Endothelial cell (in vitro differentiated cells): ENCODE measurements at regions not wholly inside any gene's neighbourhood (a gene's known extent, or its start where the extent isn't known, plus 50 kb on each side); places are given as distances from the start of the nearest gene placed in this dataset.

Experiments
- DNase-seq: peaks from one replicate; pipeline ENCODE4 v3.0.0; 2021; ENCODE audit warnings: low spot score
- H3K27ac Mint-ChIP-seq: one replicate; pipeline ENCODE4 v1.8.0; 2021; ENCODE audit warnings: mixed read lengths, inconsistent platforms; ENCODE audit not compliant: unreplicated experiment
- H3K27me3 Mint-ChIP-seq: one replicate; pipeline ENCODE4 v1.8.0; 2021; ENCODE audit warnings: mild to moderate bottlenecking, moderate library complexity, mixed read lengths, inconsistent platforms; ENCODE audit not compliant: unreplicated experiment
- H3K36me3 Mint-ChIP-seq: one replicate; pipeline ENCODE4 v1.8.0; 2021; ENCODE audit warnings: mild to moderate bottlenecking, low read depth, mixed read lengths, inconsistent platforms; ENCODE audit not compliant: unreplicated experiment
- H3K4me1 Mint-ChIP-seq: one replicate; pipeline ENCODE4 v1.8.0; 2021; ENCODE audit warnings: mild to moderate bottlenecking, mixed read lengths, inconsistent platforms; ENCODE audit not compliant: unreplicated experiment
- H3K4me3 Mint-ChIP-seq: one replicate; pipeline ENCODE4 v1.8.0; 2021; ENCODE audit warnings: mild to moderate bottlenecking, mixed read lengths, inconsistent platforms; ENCODE audit not compliant: unreplicated experiment
- H3K9me3 Mint-ChIP-seq: one replicate; pipeline ENCODE4 v1.8.0; 2021; ENCODE audit warnings: mixed read lengths, inconsistent platforms; ENCODE audit not compliant: unreplicated experiment
- TF ChIP-seq, protein P1 (sequence below): fragments of 200-600 bp; sonication (generic); IDR thresholded peaks from one replicate; pipeline ENCODE4 v1.5.0; 2021; ENCODE audit warnings: antibody characterized with exemption; ENCODE audit not compliant: unreplicated experiment

DNA sequence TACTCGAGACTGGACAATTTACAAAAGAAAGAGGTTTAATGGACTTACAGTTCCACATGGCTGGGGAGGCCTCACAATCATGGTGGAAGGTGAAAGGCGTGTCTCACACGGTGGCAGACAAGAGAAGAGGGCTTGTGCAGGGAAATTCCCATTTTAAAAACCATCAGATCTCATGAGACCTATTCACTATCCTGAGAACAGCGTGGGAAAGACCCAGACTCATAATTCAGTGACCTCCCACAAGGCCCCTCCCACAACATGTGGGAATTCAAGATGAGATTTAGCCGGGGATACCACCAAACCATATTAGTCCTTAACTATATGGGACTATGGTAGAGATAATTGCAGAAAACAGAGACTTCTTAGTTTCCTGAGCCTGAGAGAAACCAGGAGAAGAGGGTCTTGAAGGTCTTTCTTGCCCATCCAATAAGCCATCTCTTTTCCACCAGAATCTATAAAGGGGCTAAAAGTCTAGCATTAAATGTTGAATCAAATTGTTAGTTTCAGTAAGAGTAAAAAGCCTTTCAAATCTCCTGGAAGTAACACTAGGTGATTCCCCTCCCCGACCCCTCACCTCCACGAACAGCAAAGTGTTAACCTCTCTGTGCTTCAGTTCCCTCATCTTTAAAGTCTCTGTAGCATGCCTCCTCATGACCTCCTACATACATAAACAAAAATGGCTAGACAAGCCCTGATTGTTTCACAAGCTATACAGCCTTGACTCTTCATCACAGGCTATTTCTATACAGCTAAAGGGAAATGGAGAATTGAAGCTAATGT lies 259.1 kb downstream of the TMEM167A start:
- Mint-ChIP-seq H3K27me3 (no peaks in the 10 kb centered on the region), H3K36me3 (no peaks in the 10 kb centered on the region), H3K4me3 (no peak overlapping the region), H3K27ac (no peak overlapping the region), H3K4me1 (peaks cover 14% of the 10 kb centered on the region), H3K9me3 (no peaks in the 10 kb centered on the region)
- DNase-seq: no peak
- TF ChIP-seq, protein P1, sequence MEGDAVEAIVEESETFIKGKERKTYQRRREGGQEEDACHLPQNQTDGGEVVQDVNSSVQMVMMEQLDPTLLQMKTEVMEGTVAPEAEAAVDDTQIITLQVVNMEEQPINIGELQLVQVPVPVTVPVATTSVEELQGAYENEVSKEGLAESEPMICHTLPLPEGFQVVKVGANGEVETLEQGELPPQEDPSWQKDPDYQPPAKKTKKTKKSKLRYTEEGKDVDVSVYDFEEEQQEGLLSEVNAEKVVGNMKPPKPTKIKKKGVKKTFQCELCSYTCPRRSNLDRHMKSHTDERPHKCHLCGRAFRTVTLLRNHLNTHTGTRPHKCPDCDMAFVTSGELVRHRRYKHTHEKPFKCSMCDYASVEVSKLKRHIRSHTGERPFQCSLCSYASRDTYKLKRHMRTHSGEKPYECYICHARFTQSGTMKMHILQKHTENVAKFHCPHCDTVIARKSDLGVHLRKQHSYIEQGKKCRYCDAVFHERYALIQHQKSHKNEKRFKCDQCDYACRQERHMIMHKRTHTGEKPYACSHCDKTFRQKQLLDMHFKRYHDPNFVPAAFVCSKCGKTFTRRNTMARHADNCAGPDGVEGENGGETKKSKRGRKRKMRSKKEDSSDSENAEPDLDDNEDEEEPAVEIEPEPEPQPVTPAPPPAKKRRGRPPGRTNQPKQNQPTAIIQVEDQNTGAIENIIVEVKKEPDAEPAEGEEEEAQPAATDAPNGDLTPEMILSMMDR: no peak

DNA sequence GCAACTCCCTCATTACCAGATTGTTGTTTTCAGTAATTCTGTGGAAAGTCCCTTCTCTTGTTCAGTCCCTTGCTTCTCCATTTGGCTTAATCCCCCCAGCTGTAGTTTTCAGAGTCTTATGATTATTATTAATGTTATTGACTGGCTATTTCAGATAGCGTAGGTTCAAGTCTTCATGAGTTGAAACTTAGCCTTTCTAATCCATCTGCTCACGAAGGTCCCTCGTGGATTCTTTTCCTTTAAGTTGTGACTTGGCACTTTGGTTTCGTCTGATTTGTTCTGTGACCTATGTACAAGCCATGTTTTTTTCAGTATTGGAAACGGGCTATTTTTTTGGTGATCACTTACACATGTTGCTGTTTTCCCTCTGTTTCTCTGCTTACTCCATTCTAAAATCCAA lies 260.3 kb downstream of the TMEM167A start:
- no peaks in the 10 kb centered on the region for H3K9me3 Mint-ChIP-seq
- no peaks in the 10 kb centered on the region for H3K36me3 Mint-ChIP-seq
- DNase-seq: no peak
- H3K4me3 Mint-ChIP-seq: no peak overlapping the region
- H3K4me1 Mint-ChIP-seq: peaks cover 6% of the 10 kb centered on the region
- no peak overlapping the region for H3K27ac Mint-ChIP-seq
- H3K27me3 Mint-ChIP-seq: no peaks in the 10 kb centered on the region
- TF ChIP-seq, protein P1: no peak

DNA sequence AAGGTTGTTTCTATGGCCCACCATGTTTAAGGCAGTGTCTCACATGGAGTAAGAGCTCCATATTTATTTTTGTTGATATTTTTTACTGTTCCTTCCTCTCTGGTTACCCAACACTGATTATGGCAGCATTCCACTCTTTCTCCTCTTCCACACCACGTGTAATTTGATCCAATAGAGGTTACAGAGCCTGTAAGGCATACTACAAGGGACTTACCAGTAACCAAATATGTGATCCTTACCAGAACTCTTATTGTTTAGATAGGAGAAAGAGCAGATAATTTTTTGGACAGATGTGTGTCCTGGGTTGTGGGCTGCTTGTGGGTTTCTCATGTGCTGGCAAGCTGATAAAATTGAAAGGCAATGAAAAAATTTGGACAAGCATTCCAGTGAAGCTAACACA lies 261.3 kb downstream of the TMEM167A start:
- no peak for DNase-seq
- Mint-ChIP-seq H3K4me1 (no peaks in the 10 kb centered on the region), H3K9me3 (no peaks in the 10 kb centered on the region), H3K27ac (no peak overlapping the region), H3K36me3 (no peaks in the 10 kb centered on the region), H3K27me3 (no peaks in the 10 kb centered on the region), H3K4me3 (no peak overlapping the region)
- TF ChIP-seq, protein P1: no peak

DNA sequence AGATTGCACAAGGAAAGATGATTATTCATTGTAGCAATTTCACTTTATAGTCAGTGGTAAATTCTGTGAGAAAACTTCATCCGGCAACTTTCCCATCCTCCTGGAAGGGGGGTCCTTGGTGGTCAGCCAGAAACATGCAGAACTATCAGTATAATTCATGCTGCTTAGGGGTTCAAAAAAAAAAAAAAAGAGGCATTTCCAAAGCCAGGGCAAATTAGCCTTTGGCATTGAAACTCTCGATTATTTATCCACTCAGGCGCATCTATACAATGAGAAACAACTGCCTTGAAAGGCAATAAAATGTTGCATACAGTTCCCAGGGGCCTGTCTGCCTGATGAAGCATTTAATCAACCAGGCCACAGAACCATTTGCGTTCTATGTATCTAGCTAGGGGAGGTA lies 263.3 kb downstream of the TMEM167A start:
- no peaks in the 10 kb centered on the region for H3K4me1 Mint-ChIP-seq
- TF ChIP-seq, protein P1: no peak
- H3K27ac Mint-ChIP-seq: no peak overlapping the region
- H3K4me3 Mint-ChIP-seq: no peak overlapping the region
- no peaks in the 10 kb centered on the region for H3K36me3 Mint-ChIP-seq
- H3K27me3 Mint-ChIP-seq: no peaks in the 10 kb centered on the region
- H3K9me3 Mint-ChIP-seq: no peaks in the 10 kb centered on the region
- no peak for DNase-seq

DNA sequence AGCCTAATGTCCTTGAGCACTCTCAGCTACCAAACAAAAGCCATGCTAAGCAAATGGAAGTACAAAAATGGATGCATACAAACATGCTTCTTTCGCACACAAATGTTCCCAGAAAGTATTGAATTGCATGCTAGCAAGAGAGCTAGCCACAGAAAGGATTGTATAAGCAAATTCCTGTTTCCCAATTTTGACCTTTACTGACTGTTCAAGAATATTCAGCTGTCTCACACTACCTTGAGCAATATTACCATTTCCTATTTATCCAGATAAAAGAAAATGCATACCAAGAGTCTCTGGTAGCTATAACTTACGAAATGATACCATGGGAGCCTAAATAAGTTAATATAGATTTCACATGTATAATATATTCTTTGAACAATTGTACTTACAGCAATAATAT lies 264.6 kb downstream of the TMEM167A start:
- H3K4me1 Mint-ChIP-seq: no peaks in the 10 kb centered on the region

More for the DNA sequence above, 264.6 kb downstream of the TMEM167A start:
- Mint-ChIP-seq H3K4me3 (no peak overlapping the region), H3K27me3 (no peaks in the 10 kb centered on the region), H3K9me3 (no peaks in the 10 kb centered on the region), H3K36me3 (no peaks in the 10 kb centered on the region), H3K27ac (no peak overlapping the region)
- TF ChIP-seq, protein P1: no peak
- no peak for DNase-seq
